ENCODE measurements at regions not wholly inside any gene's neighbourhood (a gene's known extent, or its start where the extent isn't known, plus 50 kb on each side); places are given as distances from the start of the nearest gene placed in this dataset.

DNA sequence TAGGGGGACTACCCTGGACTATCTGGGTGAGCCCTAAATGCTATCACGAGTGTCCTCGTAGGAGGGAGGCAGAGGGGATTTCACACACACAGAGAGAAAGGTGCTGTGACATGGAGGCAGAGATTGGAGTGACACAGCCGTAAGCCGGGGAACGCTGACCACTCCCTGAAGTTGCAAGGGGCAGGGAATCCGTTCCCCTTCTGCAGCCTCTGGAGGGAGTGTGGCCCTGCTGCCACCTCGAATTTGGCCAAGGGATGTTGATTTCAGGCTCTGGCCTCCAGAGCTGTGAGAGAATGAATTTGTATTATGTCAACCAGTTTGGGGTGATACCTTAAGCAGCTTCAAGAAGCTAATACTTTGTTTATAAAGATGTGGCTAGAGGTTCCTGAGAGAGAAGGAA lies 137.7 kb downstream of the ACTL8 start:
- TF ChIP-seq CTCF (conservative IDR thresholded peaks at IDR 0.05) (no peak), ZFX (IDR thresholded peaks at IDR 0.05) (no peak)
